Endothelial cell of umbilical vein (primary cell): ENCODE measurements at regions not wholly inside any gene's neighbourhood (a gene's known extent, or its start where the extent isn't known, plus 50 kb on each side); places are given as distances from the start of the nearest gene placed in this dataset.

Experiments
- BruUV-seq: library from RNA; stranded (reverse); fragments of 400-500 nt; replicated peaks from 2 replicates; lab custom pipeline; 2021; lab: Mats Ljungman, UMichigan
- CTCF ChIA-PET: fragments of 300-600, 350-600 bp; sonication (Branson Sonifier 250); formaldehyde crosslinking; loops from one replicate; lab custom pipeline; 2021; ENCODE audit warnings: antibody characterized with exemption, inconsistent platforms; lab: Charles Lee
- POLR2A ChIA-PET: fragments of 300-600, 350-600 bp; sonication (Branson Sonifier 250); formaldehyde crosslinking; loops from one replicate; lab custom pipeline; 2021; ENCODE audit warnings: antibody characterized with exemption, inconsistent platforms; lab: Charles Lee
- DNase-seq: peaks from one replicate; pipeline ENCODE4 v3.0.0-alpha.2; 2011; ENCODE audit warnings: low read depth, low spot score
- FAIRE-seq: peaks from 2 replicates; lab custom pipeline; 2011; peaks lifted over from hg19 to GRCh38; lab: Jason Lieb, UNC
- H2AFZ ChIP-seq: 2 replicates; pipeline ENCODE4 v1.6.0; 2012; ENCODE audit warnings: low read depth, low read length, control low read depth, inconsistent platforms
- H3K27ac ChIP-seq: 2 replicates; pipeline ENCODE4 v1.5.1; 2011; ENCODE audit warnings: low read depth, mild to moderate bottlenecking, control low read depth, low read length, moderate library complexity; ENCODE audit not compliant: insufficient read depth
- H3K27me3 ChIP-seq, 2 experiments: 2 replicates each; pipeline versions ENCODE4 v1.6.0 to v1.6.1; 2011; ENCODE audit warnings: low read length in 2 of 2, mixed read lengths in 1 of 2; ENCODE audit not compliant: control insufficient read depth in 2 of 2, insufficient read depth in 2 of 2
- H3K36me3 ChIP-seq, 2 experiments: 2 replicates in 1 of 2; 3 replicates in 1 of 2; pipeline ENCODE4 v1.5.1; 2011; ENCODE audit warnings: low read length in 2 of 2, mild to moderate bottlenecking in 1 of 2, moderate library complexity in 1 of 2; ENCODE audit not compliant: control insufficient read depth in 2 of 2, insufficient read depth in 2 of 2; ENCODE audit errors: extremely low read depth in 1 of 2
- H3K4me1 ChIP-seq: 3 replicates; pipeline ENCODE4 v1.5.1; 2011; ENCODE audit warnings: mild to moderate bottlenecking, low read length; ENCODE audit not compliant: control insufficient read depth, insufficient read depth; ENCODE audit errors: extremely low read depth
- H3K4me2 ChIP-seq: 2 replicates; pipeline ENCODE4 v1.6.1; 2011; ENCODE audit warnings: low read length, control low read depth, mixed read lengths; ENCODE audit not compliant: insufficient read depth
- H3K4me3 ChIP-seq, 3 experiments: fragments of 200-600 bp in 1 of 3; sonication (generic), shearing (Covaris generic) in 1 of 3; replicated peaks in 1 of 3; 2 replicates each; pipeline ENCODE4 v1.5.1; 2011 to 2016; ENCODE audit warnings: control low read depth in 3 of 3, low read length in 3 of 3, mild to moderate bottlenecking in 2 of 3, inconsistent platforms in 1 of 3, low read depth in 1 of 3, moderate library complexity in 1 of 3; ENCODE audit not compliant: insufficient read depth in 1 of 3
- H3K79me2 ChIP-seq: 2 replicates; pipeline ENCODE4 v1.6.0; 2012; ENCODE audit warnings: low read length, inconsistent platforms; ENCODE audit not compliant: control insufficient read depth, insufficient read depth
- H3K9ac ChIP-seq: replicated peaks from 2 replicates; pipeline ENCODE3; 2011; ENCODE audit warnings: low read length, control low read depth; ENCODE audit not compliant: insufficient read depth; ENCODE audit errors: extremely low read depth
- H3K9me1 ChIP-seq: replicated peaks from 3 replicates; pipeline ENCODE4 v1.6.0; 2011; ENCODE audit warnings: mild to moderate bottlenecking, low read length; ENCODE audit not compliant: control insufficient read depth, insufficient read depth; ENCODE audit errors: extremely low read depth
- H3K9me3 ChIP-seq: replicated peaks from 2 replicates; pipeline ENCODE4 v1.5.1; 2012; ENCODE audit warnings: low read length, inconsistent platforms; ENCODE audit not compliant: control insufficient read depth, insufficient read depth
- H4K20me1 ChIP-seq: replicated peaks from 2 replicates; pipeline ENCODE3; 2011; ENCODE audit warnings: mild to moderate bottlenecking, low read length; ENCODE audit not compliant: control insufficient read depth, insufficient read depth; ENCODE audit errors: extremely low read depth
- CTCF ChIP-seq, 2 donors: IDR thresholded peaks; 1 replicate in 1 of 2; 2 replicates in 1 of 2; pipeline ENCODE4 v1.5.1; 2011; ENCODE audit warnings: low read length in 2 of 2, mild to moderate bottlenecking in 2 of 2, moderate library complexity in 2 of 2, control low read depth in 1 of 2, inconsistent platforms in 1 of 2, low read depth in 1 of 2; ENCODE audit not compliant: insufficient read depth in 1 of 2; ENCODE audit errors: extremely low read depth in 1 of 2
- EZH2 ChIP-seq: IDR thresholded peaks from 2 replicates; pipeline ENCODE4 v1.6.1; 2012; ENCODE audit warnings: borderline replicate concordance, low read depth, mild to moderate bottlenecking, moderate library complexity, low read length, inconsistent platforms; ENCODE audit not compliant: severe bottlenecking
- FOS ChIP-seq: IDR thresholded peaks from 2 replicates; pipeline ENCODE4 v1.6.1; 2011; ENCODE audit warnings: mild to moderate bottlenecking, low read length, moderate library complexity, borderline replicate concordance; ENCODE audit not compliant: insufficient read depth
- GATA2 ChIP-seq: IDR thresholded peaks from 2 replicates; pipeline ENCODE4 v1.7.0; 2011; ENCODE audit warnings: low read depth, mild to moderate bottlenecking, moderate library complexity, mixed read lengths, low read length; ENCODE audit not compliant: insufficient read length, insufficient read depth
- JUN ChIP-seq: IDR thresholded peaks from 2 replicates; pipeline ENCODE4 v1.6.1; 2011; ENCODE audit warnings: borderline replicate concordance, low read depth; ENCODE audit not compliant: insufficient read length, insufficient read depth
- MAX ChIP-seq: IDR thresholded peaks from 2 replicates; pipeline ENCODE4 v1.6.1; 2011; ENCODE audit not compliant: insufficient read depth, insufficient read length
- MYC ChIP-seq: IDR thresholded peaks from one replicate; pipeline ENCODE4 v1.6.1; 2011; ENCODE audit warnings: mild to moderate bottlenecking, low read depth, low read length
- POLR2A ChIP-seq: IDR thresholded peaks from 2 replicates; pipeline ENCODE4 v1.6.1; 2012; ENCODE audit warnings: low read depth, mild to moderate bottlenecking, control low read depth, low read length
- POLR2AphosphoS5 ChIP-seq: IDR thresholded peaks from 2 replicates; pipeline ENCODE4 v1.6.1; 2012; ENCODE audit warnings: low read depth, mild to moderate bottlenecking, control low read depth, low read length, moderate library complexity; ENCODE audit not compliant: insufficient read depth
- dilution Hi-C: fragments of 300-500 bp; cut with MboI; formaldehyde crosslinking; loops from one replicate; pipeline ENCODE4 v1.15.0; 2019; ENCODE audit warnings: low sequenced_read_pairs; ENCODE audit not compliant: extremely low pct_ligation_motif_present
- intact Hi-C: fragments of 100-400 bp; cut with micrococcal nuclease; formaldehyde crosslinking; loops from one replicate; pipeline ENCODE4 v1.10.0; 2022

DNA sequence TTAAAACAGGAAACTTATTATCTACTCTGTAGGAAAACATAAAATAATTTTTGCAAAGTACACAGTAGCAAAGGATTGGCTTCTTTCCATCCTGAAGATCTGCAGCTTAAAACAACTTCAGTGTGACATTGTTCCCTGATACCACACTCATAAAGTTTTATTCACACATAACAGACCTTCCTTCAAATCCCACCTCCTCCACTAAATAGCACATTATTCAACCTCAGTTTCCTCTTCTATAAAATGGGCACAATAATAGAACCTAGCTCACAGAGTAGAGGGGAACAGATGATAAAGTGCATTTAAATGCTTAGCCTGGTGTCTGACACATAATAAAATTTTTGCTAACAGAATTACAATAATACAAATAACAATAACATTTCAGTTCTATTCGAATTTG is 250.4 kb upstream of the RBBP8 start:
- Histone ChIP-seq H4K20me1 (no peaks in the 10 kb centered on the region), H3K79me2 (no peaks in the 10 kb centered on the region), H3K27me3 (no peaks in the 10 kb centered on the region), H3K4me3 (no peak overlapping the region), H2AFZ (no peak overlapping the region), H3K36me3 (no peaks in the 10 kb centered on the region), H3K9ac (no peak overlapping the region), H3K4me2 (peak overlapping the region; percentile 29), H3K9me3 (no peaks in the 10 kb centered on the region), H3K27ac (no peak overlapping the region), H3K9me1 (no peaks in the 10 kb centered on the region), H3K4me1 (peaks cover 8% of the 10 kb centered on the region)
- no peak for FAIRE-seq
- ChIA-PET CTCF (no interaction called here), POLR2A (no interaction called here)
- no TSS peak for BruUV-seq
- intact Hi-C loops = no loop called here
- dilution Hi-C loops = no loop called here
- TF ChIP-seq FOS (no peak), MAX (no peak), EZH2 (no peak), POLR2AphosphoS5 (no peak), CTCF (IDR thresholded peaks at IDR 0.05; ENCODE audit: extremely low read depth in 1 of 2, insufficient read depth in 1 of 2, low read depth in 1 of 2, low read length in 2 of 2) (no peak), GATA2 (no peak), JUN (no peak), POLR2A (no peak), MYC (no peak)
- no peak for DNase-seq
